H1 (cell line): ENCODE measurements at regions not wholly inside any gene's neighbourhood (a gene's known extent, or its start where the extent isn't known, plus 50 kb on each side); places are given as distances from the start of the nearest gene placed in this dataset.

Source experiments
- CTCF ChIA-PET: fragments of 300-600 bp; sonication (Branson Sonifier 250); formaldehyde crosslinking; loops from one replicate; lab custom pipeline; 2021; ENCODE audit not compliant: partially characterized antibody; lab: Charles Lee
- POLR2A ChIA-PET: fragments of 300-600 bp; sonication (Branson Sonifier 250); formaldehyde crosslinking; loops from one replicate; lab custom pipeline; 2021; ENCODE audit warnings: inconsistent platforms; ENCODE audit not compliant: partially characterized antibody; lab: Charles Lee
- DNase-seq, 2 experiments: peaks; one replicate each; pipeline versions ENCODE4 v3.0.0 to v3.0.0-alpha.2; 2010 to 2022; ENCODE audit warnings: low spot score in 2 of 2, low read depth in 1 of 2, mixed read lengths in 1 of 2
- FAIRE-seq: peaks from 2 replicates; lab custom pipeline; 2011; peaks lifted over from hg19 to GRCh38; lab: Jason Lieb, UNC
- H2AFZ ChIP-seq: 2 replicates; pipeline ENCODE4 v1.8.1; 2012; ENCODE audit warnings: low read length, inconsistent platforms
- H2AK5ac ChIP-seq: 2 replicates; pipeline ENCODE4 v1.6.1; 2013; ENCODE audit warnings: low read depth, low read length
- H2BK120ac ChIP-seq: replicated peaks from 2 replicates; pipeline ENCODE3; 2013; ENCODE audit warnings: low read depth, low read length, inconsistent platforms
- H2BK12ac ChIP-seq: 2 replicates; pipeline ENCODE4 v1.6.1; 2013; ENCODE audit warnings: low read depth, low read length
- H2BK15ac ChIP-seq: 2 replicates; pipeline ENCODE4 v1.6.1; 2013; ENCODE audit warnings: low read length
- H2BK20ac ChIP-seq: 2 replicates; pipeline ENCODE4 v1.6.1; 2013; ENCODE audit warnings: low read length
- H2BK5ac ChIP-seq: 2 replicates; pipeline ENCODE4 v1.6.1; 2013; ENCODE audit warnings: low read depth, low read length
- H3K14ac ChIP-seq: 2 replicates; pipeline ENCODE4 v1.6.1; 2013; ENCODE audit warnings: inconsistent platforms; ENCODE audit not compliant: insufficient read length
- H3K18ac ChIP-seq: 2 replicates; pipeline ENCODE4 v1.6.1; 2013; ENCODE audit warnings: low read length; ENCODE audit errors: extremely low read depth
- H3K23ac ChIP-seq: 2 replicates; pipeline ENCODE4 v1.6.1; 2013; ENCODE audit warnings: inconsistent platforms; ENCODE audit not compliant: insufficient read length
- H3K23me2 ChIP-seq: 2 replicates; pipeline ENCODE4 v1.6.1; 2013; ENCODE audit warnings: low read depth, low read length
- H3K27ac ChIP-seq: 2 replicates; pipeline ENCODE4 v1.6.1; 2011; ENCODE audit warnings: low read depth, low read length, inconsistent platforms
- H3K27me3 ChIP-seq, 4 experiments: replicated peaks in 1 of 4; 1 replicate in 1 of 4; 2 replicates in 3 of 4; pipeline versions ENCODE4 v1.6.1 to v1.8.1; 2011 to 2013; ENCODE audit warnings: low read length in 3 of 4, mild to moderate bottlenecking in 3 of 4, inconsistent platforms in 2 of 4, mixed read lengths in 2 of 4, moderate library complexity in 1 of 4; ENCODE audit not compliant: control insufficient read depth in 3 of 4, insufficient read depth in 3 of 4; ENCODE audit errors: extremely low read depth in 1 of 4
- H3K36me3 ChIP-seq, 4 experiments: 2 replicates each; pipeline versions ENCODE4 v1.6.1 to v1.8.1; 2011 to 2013; ENCODE audit warnings: mild to moderate bottlenecking in 4 of 4, low read length in 3 of 4, moderate library complexity in 2 of 4, control low read depth in 1 of 4, inconsistent platforms in 1 of 4; ENCODE audit not compliant: insufficient read depth in 4 of 4, control insufficient read depth in 2 of 4
- H3K4ac ChIP-seq: replicated peaks from 2 replicates; pipeline ENCODE3; 2013; ENCODE audit warnings: low read length, low read depth, mixed read lengths, inconsistent platforms; ENCODE audit not compliant: insufficient read length
- H3K4me1 ChIP-seq, 4 experiments: replicated peaks in 1 of 4; 1 replicate in 1 of 4; 2 replicates in 3 of 4; pipeline versions ENCODE4 v1.6.1 to v1.8.1; 2011 to 2013; ENCODE audit warnings: low read length in 3 of 4, inconsistent platforms in 2 of 4, mixed read lengths in 1 of 4; ENCODE audit not compliant: insufficient read depth in 4 of 4, control insufficient read depth in 3 of 4
- H3K4me2 ChIP-seq, 2 experiments: 2 replicates each; pipeline versions ENCODE4 v1.6.1 to v1.8.1; 2011 to 2013; ENCODE audit warnings: low read depth in 2 of 2, low read length in 2 of 2, control low read depth in 1 of 2, inconsistent platforms in 1 of 2, mild to moderate bottlenecking in 1 of 2; ENCODE audit not compliant: insufficient read depth in 1 of 2
- H3K4me3 ChIP-seq, 4 experiments: fragments of 200-600, 300-600 bp in 1 of 4; sonication (generic), shearing (Covaris generic), sonication (Bioruptor Twin) in 1 of 4; 2 replicates each; pipeline versions ENCODE4 v1.5.1 to v1.8.1; 2011 to 2016; ENCODE audit warnings: low read length in 4 of 4, low read depth in 3 of 4, control low read depth in 2 of 4, inconsistent platforms in 2 of 4, mild to moderate bottlenecking in 2 of 4, mixed read lengths in 1 of 4, moderate library complexity in 1 of 4; ENCODE audit not compliant: insufficient read depth in 2 of 4; ENCODE audit errors: extremely low read depth in 1 of 4
- H3K56ac ChIP-seq: replicated peaks from 2 replicates; pipeline ENCODE3; 2013; ENCODE audit warnings: low read depth, mild to moderate bottlenecking, mixed read lengths, low read length, inconsistent platforms; ENCODE audit not compliant: insufficient read length
- H3K79me1 ChIP-seq: 2 replicates; pipeline ENCODE4 v1.6.1; 2013; ENCODE audit warnings: low read depth, low read length, control low read depth
- H3K79me2 ChIP-seq, 2 experiments: 2 replicates each; pipeline versions ENCODE4 v1.6.1 to v1.8.1; 2012 to 2013; ENCODE audit warnings: low read length in 2 of 2, mild to moderate bottlenecking in 2 of 2, inconsistent platforms in 1 of 2; ENCODE audit not compliant: insufficient read depth in 2 of 2, control insufficient read depth in 1 of 2
- H3K9ac ChIP-seq, 4 experiments: replicated peaks in 1 of 4; 1 replicate in 1 of 4; 2 replicates in 3 of 4; pipeline versions ENCODE4 v1.6.1 to v1.8.1; 2011 to 2013; ENCODE audit warnings: low read depth in 3 of 4, low read length in 3 of 4, control low read depth in 2 of 4, mild to moderate bottlenecking in 2 of 4, moderate library complexity in 2 of 4, inconsistent platforms in 1 of 4; ENCODE audit errors: extremely low read depth in 1 of 4
- H3K9me3 ChIP-seq, 2 experiments: 2 replicates each; pipeline versions ENCODE4 v1.6.1 to v1.8.1; 2012 to 2013; ENCODE audit warnings: mild to moderate bottlenecking in 2 of 2, moderate library complexity in 2 of 2, control low read depth in 1 of 2, inconsistent platforms in 1 of 2, low read depth in 1 of 2, low read length in 1 of 2, mixed read lengths in 1 of 2; ENCODE audit not compliant: insufficient read depth in 2 of 2
- H4K20me1 ChIP-seq, 2 experiments: replicated peaks in 1 of 2; 2 replicates each; pipeline versions ENCODE3 to v1.8.1; 2011 to 2013; ENCODE audit warnings: inconsistent platforms in 2 of 2, low read length in 2 of 2, mild to moderate bottlenecking in 1 of 2; ENCODE audit not compliant: insufficient read depth in 2 of 2, control insufficient read depth in 1 of 2
- H4K5ac ChIP-seq: 2 replicates; pipeline ENCODE4 v1.6.1; 2013; ENCODE audit warnings: low read length, low read depth, mixed read lengths, inconsistent platforms; ENCODE audit not compliant: insufficient read length
- H4K8ac ChIP-seq: 2 replicates; pipeline ENCODE4 v1.8.0; 2013; ENCODE audit warnings: mild to moderate bottlenecking, moderate library complexity, low read length, inconsistent platforms; ENCODE audit not compliant: insufficient read depth; ENCODE audit errors: extremely low read depth
- H4K91ac ChIP-seq: replicated peaks from 2 replicates; pipeline ENCODE3; 2013; ENCODE audit warnings: low read length, mixed read lengths, inconsistent platforms; ENCODE audit not compliant: insufficient read length
- BACH1 ChIP-seq: IDR thresholded peaks from 2 replicates; pipeline ENCODE4 v1.6.1; 2012; ENCODE audit warnings: low read length, improper control_type of control experiment
- HDAC2 ChIP-seq, 2 experiments: fragments of 300-600 bp in 1 of 2; sonication (generic) in 1 of 2; IDR thresholded peaks; 2 replicates each; pipeline ENCODE4 v1.6.1; 2011 to 2012; ENCODE audit warnings: low read depth in 2 of 2, low read length in 2 of 2, mild to moderate bottlenecking in 2 of 2, moderate library complexity in 2 of 2, borderline replicate concordance in 1 of 2, inconsistent platforms in 1 of 2
- HDAC6 ChIP-seq: IDR thresholded peaks from one replicate; pipeline ENCODE4 v1.7.1; 2012; ENCODE audit warnings: low read depth, mild to moderate bottlenecking, inconsistent platforms, low read length, moderate library complexity
- JUN ChIP-seq: IDR thresholded peaks from 2 replicates; pipeline ENCODE4 v1.6.1; 2011; ENCODE audit warnings: low read depth, mild to moderate bottlenecking, improper control_type of control experiment, low read length
- NANOG ChIP-seq: IDR thresholded peaks from 2 replicates; pipeline ENCODE4 v1.6.1; 2011; ENCODE audit warnings: low read length, low read depth, mild to moderate bottlenecking, inconsistent platforms; ENCODE audit not compliant: insufficient read depth, poor library complexity, severe bottlenecking
- RFX5 ChIP-seq: IDR thresholded peaks from 2 replicates; pipeline ENCODE4 v1.6.1; 2011; ENCODE audit warnings: low read depth, low read length, improper control_type of control experiment, borderline replicate concordance
- RXRA ChIP-seq: IDR thresholded peaks from 2 replicates; pipeline ENCODE4 v1.6.1; 2011; ENCODE audit warnings: low read depth, mild to moderate bottlenecking, low read length, moderate library complexity; ENCODE audit not compliant: insufficient read depth
- SAP30 ChIP-seq: fragments of 300-600 bp; sonication (generic); IDR thresholded peaks from 2 replicates; pipeline ENCODE4 v1.7.1; 2012; ENCODE audit warnings: low read length, moderate library complexity, mild to moderate bottlenecking, inconsistent platforms; ENCODE audit not compliant: insufficient read depth, insufficient replicate concordance
- SIRT6 ChIP-seq: IDR thresholded peaks from one replicate; pipeline ENCODE4 v1.7.1; 2012; ENCODE audit warnings: low read length, inconsistent platforms
- TAF1 ChIP-seq: IDR thresholded peaks from 2 replicates; pipeline ENCODE4 v1.6.1; 2011; ENCODE audit warnings: mild to moderate bottlenecking, low read depth, low read length
- TBP ChIP-seq: IDR thresholded peaks from 2 replicates; pipeline ENCODE4 v1.6.1; 2011; ENCODE audit warnings: low read depth, low read length, improper control_type of control experiment
- TCF12 ChIP-seq: IDR thresholded peaks from 2 replicates; pipeline ENCODE4 v1.6.1; 2011; ENCODE audit warnings: low read depth, mild to moderate bottlenecking, low read length
- YY1 ChIP-seq: IDR thresholded peaks from 2 replicates; pipeline ENCODE4 v1.6.1; 2011; ENCODE audit warnings: low read depth, mild to moderate bottlenecking, low read length
- WGBS, 2 experiments: shearing (Covaris generic) in 1 of 2; methylation state at CpG; one replicate each; pipeline versions ENCODE4 v1.1.6 to v1.1.7; 2013 to 2015; ENCODE audit warnings: low lambda C conversion rate in 2 of 2, mixed read lengths in 2 of 2, inconsistent platforms in 1 of 2, low coverage in 1 of 2, missing lambda C conversion rate in 1 of 2; ENCODE audit not compliant: insufficient replicate concordance in 2 of 2, insufficient coverage in 1 of 2, insufficient read length in 1 of 2; ENCODE audit errors: extremely low coverage in 1 of 2, missing lambda C conversion rate in 1 of 2; 5-methylcytosine and 5-hydroxymethylcytosine counted together

GRCh38 chr1:110786802-110787327, 86.1 kb upstream of the CD53 start:
- Histone ChIP-seq H3K36me3 (no peaks in the 10 kb centered on the region), H4K5ac (no peak overlapping the region), H4K91ac (no peak overlapping the region), H3K56ac (no peak overlapping the region), H3K79me1 (no peaks in the 10 kb centered on the region), H4K20me1 (no peaks in the 10 kb centered on the region), H3K79me2 (no peaks in the 10 kb centered on the region), H3K18ac (no peak overlapping the region), H2BK15ac (no peak overlapping the region), H2BK12ac (no peak overlapping the region), H2BK20ac (no peak overlapping the region), H3K9ac (no peak overlapping the region), H2BK5ac (no peak overlapping the region), H3K27ac (no peak overlapping the region), H3K27me3 (no peaks in the 10 kb centered on the region; a peak in 1 of 7 replicates), H3K4ac (no peak overlapping the region), H3K4me2 (no peak overlapping the region), H3K4me3 (no peak overlapping the region), H3K14ac (no peak overlapping the region), H4K8ac (no peak overlapping the region), H2BK120ac (no peak overlapping the region), H3K23ac (no peak overlapping the region), H3K9me3 (peaks cover 0 to 9% of the 10 kb centered on the region in 2 experiments; a peak in 1 of 4 replicates), H3K4me1 (no peaks in the 10 kb centered on the region), H3K23me2 (no peaks in the 10 kb centered on the region), H2AK5ac (no peak overlapping the region), H2AFZ (no peak overlapping the region)
- CTCF ChIA-PET: interaction anchor here (0.7 to 11.2 kb wide), 11 partner anchors 10 to 266 kb away, joined by 3 to 166 read pairs (median 3); no protein-coding TSS in a partner anchor
- DNase-seq (no peak), FAIRE-seq (no peak)
- 65% methylated on average over 3 of the region's 3 CpGs; no CpG with 5 or more reads in 1 of the 2 experiments for WGBS, 2 experiments
- TF ChIP-seq NANOG: no peak
- no peak for TF ChIP-seq RXRA
- no peak for TF ChIP-seq JUN
- no peak for TF ChIP-seq HDAC2 (IDR thresholded peaks at IDR 0.05; ENCODE audit: borderline replicate concordance in 1 of 2, low read depth in 2 of 2, low read length in 2 of 2)
- TF ChIP-seq RFX5: no peak
- no peak for TF ChIP-seq BACH1
- TF ChIP-seq TCF12: no peak
- no peak for TF ChIP-seq SIRT6
- no peak for TF ChIP-seq HDAC6
- no peak for TF ChIP-seq SAP30
- no peak for TF ChIP-seq YY1
- no peak for TF ChIP-seq TBP
- TF ChIP-seq TAF1: no peak
- POLR2A ChIA-PET: interaction anchor here (0.6 kb wide), 1 partner anchor 1063 kb away, joined by 3 read pairs; no protein-coding TSS in a partner anchor
